NCI-H2081 treated with DMSO at 0.1 percent for 48 hours (cell line): ENCODE measurements at regions not wholly inside any gene's neighbourhood (a gene's known extent, or its start where the extent isn't known, plus 50 kb on each side); places are given as distances from the start of the nearest gene placed in this dataset.

Experiments used
- DNase-seq: peaks from one replicate; lab custom pipeline; 2025; lab: John Stamatoyannopoulos, UW

DNA sequence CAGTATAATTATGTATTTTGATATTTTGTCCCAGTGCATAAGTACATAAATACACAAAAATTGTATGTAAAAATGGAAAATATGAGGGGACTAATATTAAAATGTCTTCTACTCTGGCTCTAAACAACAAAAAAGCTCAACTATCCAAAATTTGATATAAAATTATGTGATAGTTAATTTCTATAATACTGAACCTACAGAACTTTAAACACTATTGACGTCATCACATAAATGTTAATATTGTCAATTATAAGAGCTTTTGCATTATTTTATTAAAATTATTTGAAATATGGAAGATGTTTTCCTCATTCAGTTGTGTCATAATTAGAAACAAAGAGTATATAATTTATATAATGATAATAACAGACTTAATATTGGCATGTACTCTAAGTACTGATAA lies 1139.7 kb upstream of the TMEFF2 start:
- DNase-seq: no peak

DNA sequence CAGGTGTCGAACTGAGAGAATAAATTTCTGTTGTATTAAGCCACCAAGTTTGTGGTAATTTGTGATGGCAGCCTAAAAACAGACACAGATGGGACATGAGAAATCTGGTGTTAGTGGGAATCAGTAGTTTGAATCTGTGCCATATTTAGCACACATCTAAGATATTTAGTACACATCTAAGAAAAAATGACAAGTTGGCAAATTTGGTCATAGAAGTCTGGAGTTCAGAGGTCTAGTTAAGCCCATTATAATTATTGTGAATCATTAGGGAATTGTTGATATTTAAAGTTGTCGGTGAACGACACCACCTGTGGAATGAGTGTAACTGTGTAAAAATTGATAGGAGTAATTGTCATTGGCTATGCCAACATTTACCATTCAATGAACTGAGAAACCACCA lies 1138.8 kb upstream of the TMEFF2 start:
- no peak for DNase-seq

DNA sequence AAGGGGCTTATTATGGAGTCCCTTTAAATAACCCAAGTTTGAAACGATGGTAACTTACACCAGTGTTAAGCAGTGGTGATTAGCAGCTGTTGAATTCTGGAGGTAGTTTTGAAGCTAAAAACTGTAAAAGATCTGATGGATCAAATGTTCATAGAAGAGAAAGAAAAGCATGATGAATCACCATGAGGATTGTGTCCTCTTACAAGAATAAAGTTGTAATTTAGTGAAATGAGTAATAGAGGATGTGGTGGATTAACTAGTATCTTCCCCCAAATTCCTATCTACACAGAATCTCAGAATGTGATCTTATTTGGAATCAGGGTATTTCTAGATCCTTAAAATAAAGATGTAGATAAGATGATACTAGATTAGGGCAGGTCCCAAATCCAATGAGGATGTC lies 1138.2 kb upstream of the TMEFF2 start:
- no peak for DNase-seq

DNA sequence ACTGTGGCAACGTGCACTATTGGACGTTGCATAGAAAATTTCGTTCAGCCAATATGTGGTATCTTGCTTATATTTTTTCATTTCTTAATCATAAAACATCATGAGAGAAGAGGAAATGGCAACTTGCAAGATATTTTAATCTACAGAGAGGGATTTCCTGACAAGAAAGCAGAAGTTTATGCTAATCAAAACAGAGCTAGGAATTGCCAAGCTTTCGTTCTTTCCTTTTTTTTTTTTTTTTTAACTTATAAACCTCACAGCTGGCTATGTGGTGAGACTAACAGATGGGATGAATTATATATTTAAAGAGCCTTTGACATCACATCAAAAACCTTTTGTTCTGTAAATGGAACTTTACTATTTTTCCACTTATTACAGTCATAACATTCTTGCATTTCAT lies 1136.9 kb upstream of the TMEFF2 start:
- no peak for DNase-seq

DNA sequence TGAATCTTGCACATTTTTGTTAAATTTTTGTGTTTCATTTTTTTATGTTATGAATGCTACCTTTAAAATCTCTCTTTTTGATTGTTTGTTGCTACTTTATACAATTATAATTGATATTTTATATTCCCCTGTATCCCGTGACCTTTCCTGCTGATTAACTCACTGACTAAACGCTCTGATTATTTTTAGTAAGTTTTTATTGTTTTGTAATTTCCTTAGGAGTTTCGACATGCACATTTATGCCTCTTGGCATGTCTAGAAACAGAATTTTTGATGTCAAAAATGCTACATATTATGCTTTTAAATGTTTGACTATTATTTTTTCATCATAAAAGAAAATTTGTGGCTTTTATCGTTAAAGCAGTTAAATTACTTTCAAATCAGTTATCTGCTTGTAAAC lies 1131.6 kb upstream of the TMEFF2 start:
- no peak for DNase-seq

DNA sequence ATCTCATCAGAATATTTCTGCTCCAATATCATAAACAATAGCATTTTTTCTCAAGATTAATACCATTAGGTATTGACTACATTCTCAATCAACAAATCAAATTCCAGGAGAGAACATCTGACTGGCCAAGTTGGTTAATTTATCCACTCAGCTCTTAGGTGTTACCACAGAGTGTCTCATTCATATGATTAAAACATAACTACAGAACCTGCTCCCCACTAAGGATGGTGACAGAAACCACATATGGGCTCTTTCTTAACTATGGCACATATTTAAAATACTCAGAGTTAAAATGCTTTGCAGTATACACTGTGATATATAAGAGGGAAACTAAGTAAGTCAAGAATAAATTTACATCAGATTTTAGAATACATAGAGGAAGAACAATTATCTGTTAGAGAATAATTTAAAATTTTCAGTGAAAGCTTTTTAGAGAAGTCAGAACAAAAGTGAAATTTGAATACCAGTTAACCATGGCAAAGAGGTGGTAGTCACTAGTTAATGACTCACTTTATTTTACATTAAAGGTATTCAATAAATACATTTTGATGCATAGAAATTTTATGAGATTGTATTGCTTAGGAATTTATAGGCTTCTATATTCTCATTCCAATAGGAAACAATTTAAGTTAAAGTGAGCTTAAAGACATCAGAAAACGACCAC lies 1120.8 kb upstream of the TMEFF2 start:
- no peak for DNase-seq

DNA sequence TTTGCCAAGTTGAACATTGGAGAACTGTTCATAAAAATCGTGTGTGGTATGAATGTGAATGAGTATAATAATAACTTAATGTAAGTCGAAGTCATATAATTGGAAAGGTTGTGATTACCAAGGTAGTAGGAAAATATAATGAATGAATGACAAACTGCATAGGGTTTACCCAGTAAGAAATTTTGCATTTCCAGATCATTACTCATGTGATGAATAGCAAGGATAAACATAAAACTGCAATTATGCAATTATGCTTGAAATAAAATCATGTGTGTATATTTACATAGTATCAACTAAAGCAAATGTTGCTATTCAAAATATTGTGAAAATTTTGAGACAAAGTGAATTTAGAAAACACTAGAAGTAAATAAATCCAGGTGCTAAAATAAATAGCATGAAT lies 1108.7 kb upstream of the TMEFF2 start:
- DNase-seq: peak; percentile 92

DNA sequence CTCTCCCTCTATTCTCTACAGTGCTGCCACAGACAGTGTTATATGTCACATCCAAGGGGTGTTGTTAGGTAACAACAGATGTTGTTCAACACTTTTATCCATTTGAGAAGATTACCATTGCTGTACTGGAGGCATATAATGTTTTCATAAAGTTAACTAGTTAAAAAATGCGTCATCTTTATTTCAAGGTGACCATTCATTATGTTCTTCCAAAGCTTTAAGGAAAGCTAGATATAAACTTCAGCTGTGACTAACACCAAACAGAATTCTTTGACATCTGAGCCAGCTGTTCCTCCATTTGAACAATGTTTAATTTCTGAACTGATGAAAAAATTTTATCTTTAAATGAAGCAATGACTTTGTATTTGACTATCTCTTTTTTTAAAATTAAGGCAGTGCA lies 1099.6 kb upstream of the TMEFF2 start:
- DNase-seq: no peak

DNA sequence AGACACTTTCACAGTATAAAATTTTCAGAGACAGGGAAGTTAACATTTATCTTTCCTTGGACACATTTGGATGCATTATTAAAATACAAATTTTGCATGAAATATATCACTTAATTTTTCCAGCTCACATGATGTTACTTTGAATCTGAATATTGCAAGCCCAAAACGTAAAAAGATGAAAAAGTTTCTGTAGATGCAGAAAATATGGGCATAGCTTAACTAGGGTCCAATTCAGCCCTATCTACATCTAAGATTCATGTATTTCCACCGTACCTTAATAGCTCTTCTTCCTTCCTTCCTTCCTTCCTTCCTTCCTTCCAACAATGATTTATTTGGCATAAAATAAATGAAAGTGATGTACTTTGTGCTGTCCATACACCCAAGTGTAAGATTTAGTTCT lies 1084.6 kb upstream of the TMEFF2 start:
- no peak for DNase-seq

DNA sequence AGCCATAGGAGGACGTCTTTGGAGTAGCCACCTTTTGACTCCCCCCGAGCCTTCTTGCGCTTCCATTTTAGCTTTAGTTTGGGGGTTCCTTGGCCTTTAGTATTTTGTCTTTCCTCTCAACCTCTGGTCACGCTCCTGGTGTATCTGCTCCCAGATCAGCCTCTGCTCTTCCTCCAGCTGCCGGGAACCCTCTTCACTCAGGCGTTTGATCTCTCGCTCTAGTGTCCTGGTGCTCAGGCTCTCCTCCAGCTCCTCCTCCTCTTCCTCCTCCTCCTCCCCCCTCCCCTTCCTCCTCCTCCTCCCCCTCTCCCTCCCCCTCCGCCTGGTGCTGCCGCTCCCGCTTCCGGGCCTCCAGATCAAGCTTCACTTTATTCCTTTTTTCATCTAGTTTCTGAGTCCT lies 1082.3 kb upstream of the TMEFF2 start:
- DNase-seq: no peak

DNA sequence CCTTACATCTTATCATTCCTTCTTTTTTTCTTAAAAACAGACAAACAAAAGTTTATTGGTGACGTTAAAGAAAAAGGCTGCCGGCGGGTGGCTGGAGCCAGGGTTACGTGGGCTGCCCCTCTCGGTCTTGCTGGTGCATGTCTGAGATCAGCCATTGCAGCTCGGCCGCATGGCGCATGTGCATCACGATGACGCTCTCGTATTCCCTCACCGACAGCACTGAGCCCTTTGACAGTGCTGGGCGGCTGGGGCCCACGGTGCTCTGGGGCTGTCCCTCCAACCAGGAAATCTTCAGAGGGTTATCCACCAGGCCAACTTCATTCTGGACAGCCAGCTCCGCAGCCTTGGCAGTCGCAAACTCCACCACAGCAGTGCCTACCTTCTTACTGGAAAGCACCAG lies 1081.8 kb upstream of the TMEFF2 start:
- DNase-seq: no peak

DNA sequence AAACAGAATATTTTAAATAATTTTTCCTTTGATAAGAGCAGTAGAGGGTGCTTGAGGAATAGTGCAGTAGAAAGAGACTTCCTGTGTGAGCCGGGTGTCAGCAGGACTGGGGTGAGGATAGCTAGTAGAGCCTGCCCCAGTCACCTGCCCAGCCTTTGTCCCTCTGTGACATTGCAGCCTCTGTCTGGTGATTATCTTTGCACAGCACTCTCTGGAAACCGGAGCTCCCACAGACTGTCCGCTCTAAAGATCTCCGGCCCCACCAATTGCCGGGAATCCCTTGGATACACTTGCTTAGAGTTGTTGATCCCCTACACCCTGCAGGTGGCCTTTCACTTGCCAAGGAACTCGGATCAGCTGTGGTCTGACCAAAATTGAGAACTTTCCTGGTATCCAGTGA lies 1081.3 kb upstream of the TMEFF2 start:
- DNase-seq: no peak

DNA sequence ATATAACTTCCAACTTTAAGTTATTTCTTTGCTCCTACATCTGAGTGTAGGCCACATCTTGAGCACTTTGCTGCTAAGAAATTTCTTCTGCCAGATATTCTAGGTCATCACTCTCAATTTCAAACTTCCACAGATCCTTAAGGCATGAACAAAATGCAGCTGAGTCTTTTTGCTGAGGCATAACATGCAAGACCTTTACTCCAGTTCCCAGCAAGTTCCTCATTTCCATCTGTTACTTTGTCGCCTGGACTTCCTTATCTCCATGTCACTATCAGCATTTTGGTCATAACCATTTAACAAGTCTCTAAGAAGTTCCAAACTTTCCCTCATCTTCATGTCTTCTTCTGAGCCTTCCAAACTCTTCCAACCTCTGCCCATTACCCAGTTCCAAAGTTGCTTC lies 1077.3 kb upstream of the TMEFF2 start:
- no peak for DNase-seq

DNA sequence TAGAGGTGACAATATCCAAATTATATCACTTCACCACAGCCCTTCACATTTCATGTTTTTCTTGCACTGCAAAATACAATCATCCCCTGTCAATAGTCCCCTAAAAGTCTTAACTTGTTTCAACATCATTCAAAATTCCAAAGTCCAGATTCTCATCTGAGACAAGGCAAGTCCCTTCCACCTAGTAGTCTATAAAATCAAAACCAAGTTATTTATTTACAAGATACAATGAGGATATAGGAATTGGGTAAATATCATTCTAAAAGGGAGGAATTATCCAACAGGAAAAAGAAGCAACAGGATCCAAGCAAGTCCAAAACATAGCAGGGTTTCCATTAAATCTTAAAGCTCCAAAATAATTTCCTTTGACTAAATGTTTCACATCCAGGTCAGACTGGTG lies 1076.1 kb upstream of the TMEFF2 start:
- no peak for DNase-seq

DNA sequence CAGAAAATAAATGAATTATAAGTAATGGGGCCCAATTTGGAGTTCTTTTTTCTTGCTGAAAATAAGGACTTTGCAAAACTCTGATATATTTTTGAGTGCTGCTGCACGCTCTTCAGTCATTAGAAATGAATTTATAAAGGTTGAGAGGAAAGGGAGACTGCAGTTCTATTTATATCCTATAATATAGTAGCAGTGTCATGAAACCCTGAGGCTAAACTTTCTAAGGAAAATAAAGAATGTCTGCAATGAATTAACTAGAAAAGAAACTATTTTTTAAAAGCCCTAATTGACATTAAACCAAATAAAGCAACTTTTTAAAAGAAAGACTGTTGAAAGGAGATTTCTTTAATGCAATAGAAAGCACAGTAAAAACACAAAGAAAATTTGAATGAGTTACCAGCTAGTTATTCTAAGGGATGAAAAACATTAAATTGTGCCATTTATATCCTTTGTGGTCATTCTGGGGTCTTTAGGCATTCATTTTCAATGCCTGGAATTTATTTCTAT lies 1072.8 kb upstream of the TMEFF2 start:
- no peak for DNase-seq

DNA sequence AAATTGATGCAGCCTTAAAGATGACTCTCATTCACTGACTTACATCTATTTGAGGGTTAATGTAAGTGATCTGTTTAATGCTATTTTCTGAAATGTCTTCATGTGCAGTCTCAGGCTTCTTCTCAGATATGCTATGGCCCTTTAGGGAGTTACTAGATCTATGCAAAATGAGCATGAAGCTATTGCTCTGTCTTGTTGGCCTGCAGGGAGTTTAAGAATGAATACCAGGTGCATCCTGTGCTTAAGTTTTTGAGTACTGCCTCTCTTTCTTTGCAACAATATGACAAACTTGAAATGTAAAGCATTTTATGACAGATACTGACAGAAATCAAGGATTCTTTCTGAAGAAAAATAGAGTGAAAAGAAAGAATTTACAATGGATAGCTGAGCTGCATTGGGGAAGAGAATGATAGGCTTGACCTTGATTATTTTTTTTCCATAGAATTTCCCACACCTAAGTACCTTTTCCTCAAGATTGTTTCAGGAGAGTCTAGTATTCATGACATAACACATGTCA lies 1058.3 kb upstream of the TMEFF2 start:
- DNase-seq: no peak

DNA sequence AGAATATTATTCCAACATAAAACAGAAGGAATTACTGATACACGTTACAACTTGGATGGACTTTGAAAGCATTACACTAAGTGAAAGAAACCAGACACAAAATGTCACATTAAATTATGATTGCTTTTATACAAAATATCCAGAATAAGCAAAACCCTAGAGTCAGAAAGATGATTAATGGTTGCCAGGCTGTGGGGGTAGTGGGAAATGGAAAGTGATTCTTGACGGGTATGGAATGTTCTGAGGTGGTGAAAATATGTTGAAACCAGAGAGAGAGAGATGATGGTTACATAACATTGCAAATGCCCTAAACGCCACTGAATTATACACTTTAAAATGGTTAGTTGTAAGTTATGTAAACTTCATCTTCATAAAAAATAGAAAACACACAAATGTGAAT lies 1057.2 kb upstream of the TMEFF2 start:
- DNase-seq: no peak

DNA sequence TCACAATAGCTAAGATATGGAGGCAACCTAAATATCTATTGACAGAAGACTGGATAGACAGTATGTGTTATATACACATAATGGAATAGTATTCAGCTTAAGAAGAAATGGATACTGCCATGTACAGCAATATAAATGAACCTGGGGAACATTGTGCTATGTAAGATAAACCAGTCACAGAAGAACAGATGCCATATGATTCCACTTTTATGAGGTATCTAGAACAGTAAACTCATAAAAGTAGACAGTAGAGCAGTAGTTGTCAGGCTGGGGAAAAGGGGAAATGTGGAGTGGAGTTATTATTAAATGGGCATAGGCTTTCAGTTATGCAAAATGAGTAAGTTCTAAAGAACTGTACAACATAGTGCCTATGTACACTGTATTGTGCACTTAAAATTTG lies 1055.7 kb upstream of the TMEFF2 start:
- no peak for DNase-seq

DNA sequence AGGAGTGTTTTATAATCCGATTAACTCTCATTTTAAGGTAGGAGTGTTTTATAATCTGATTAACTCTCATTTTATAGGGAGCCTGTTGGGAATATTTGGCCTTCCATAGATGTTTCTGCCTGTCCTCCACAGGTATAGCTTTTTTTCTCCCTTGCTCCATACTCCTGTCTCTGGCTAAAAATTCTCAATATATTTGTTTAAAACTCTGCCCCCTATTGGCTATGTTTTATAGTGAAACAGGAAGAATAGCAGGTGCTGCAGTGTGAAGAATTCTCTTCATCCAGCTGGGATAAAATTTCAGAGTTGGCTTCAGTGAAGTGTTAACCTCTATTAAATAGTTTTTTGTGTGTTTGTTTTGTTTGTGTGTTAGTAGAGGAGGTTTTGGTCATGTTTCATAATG lies 1046.0 kb upstream of the TMEFF2 start:
- DNase-seq: no peak

DNA sequence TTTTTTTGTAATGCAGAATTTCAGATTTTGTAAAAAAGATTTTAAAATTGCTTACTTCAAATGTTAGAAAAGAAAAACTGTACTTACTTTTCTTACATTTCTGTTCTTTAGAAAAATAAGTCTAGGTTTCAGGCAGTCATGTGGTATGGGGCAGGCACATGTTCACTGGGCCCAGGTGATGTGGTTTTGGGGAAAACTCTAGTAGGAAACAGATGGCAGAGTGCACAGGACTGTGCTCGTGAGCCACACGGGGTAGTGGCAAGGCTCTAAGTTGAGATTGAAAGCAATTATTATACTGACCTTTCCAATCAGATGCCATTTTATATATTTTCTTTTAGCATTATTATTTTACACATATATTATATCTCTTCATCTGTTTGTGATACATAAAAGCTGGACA lies 1036.9 kb upstream of the TMEFF2 start:
- no peak for DNase-seq

DNA sequence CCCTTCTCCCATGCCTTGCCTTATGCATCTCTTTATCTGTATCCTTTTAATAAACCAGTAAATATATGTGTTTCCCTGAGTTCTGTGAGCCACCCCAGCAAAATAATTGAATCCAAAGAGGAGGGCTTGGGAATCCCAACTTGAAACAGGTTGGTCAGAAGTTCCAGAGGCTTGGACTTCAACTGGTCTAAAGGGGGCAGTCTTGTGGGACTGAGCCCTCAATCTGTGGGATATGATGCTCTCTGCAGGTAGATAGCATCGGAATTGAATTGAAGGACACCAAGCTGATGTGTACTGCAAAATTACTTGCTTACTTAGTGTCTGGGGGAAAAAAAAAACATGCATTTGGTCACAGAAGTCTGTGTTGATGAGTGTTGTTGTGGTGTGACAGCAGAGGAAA lies 1033.5 kb upstream of the TMEFF2 start:
- DNase-seq: no peak

DNA sequence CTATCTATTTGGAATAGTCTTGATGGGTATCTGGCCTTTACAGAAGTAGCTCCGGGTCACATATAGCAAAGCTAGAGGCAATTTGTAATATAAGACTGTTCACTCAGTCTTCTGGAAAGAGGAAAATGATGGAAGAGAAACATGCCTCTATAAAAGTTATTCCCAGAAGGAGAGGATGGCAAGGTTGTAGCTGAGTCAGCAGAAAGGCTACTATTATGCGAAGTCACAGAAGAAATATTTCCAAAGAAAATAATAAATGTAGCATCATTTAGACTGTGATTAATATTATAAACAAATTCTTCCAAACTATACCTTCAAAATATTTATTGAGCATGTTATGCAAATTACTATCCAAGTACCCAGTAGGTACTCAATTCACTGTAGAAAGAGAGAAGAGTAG lies 1027.7 kb upstream of the TMEFF2 start:
- DNase-seq: no peak

DNA sequence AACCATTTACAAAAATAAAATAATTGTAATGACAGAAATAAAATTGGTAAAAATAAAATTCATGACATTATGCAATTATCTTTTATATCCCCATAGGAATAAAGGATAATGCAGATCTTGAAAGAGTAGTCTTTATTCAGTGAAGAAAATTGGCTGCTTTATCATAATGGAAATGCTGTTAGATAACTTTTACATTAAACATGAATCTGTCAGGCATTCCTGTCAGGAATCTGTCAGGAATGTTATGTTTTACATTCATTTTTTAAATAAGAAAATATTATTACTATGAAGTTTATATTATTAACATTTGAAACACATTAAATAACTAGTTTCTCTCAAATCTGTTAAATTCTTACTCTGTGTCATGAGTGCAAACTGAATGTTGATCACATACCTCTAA lies 1024.7 kb upstream of the TMEFF2 start:
- no peak for DNase-seq

DNA sequence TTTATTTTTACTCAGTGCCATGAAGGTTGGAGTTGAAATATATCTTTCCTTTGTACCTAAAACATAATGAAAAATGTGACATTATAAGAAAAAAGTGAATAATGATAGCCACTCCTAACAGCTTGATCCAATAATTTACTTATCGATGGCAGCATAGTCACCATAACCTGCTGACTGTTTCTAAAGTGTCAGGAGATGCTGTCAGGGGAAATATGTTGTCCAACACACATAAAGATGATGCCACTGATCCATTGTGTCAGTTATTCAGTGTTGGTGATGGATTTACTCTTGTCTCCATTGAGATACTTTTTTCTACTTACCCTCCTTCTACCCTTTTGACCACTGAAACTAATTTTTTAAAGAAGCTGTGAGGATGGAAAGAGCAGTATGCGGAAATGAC lies 1006.9 kb upstream of the TMEFF2 start:
- no peak for DNase-seq
